Mucosa of rectum (tissue), 2 donors: ENCODE measurements at regions not wholly inside any gene's neighbourhood (a gene's known extent, or its start where the extent isn't known, plus 50 kb on each side); places are given as distances from the start of the nearest gene placed in this dataset.
"Not testable (repeated sequence)": the region's sequence is repeated elsewhere in the genome, so short reads cannot be mapped to it uniquely, and the experiment has no call there.

Experiments
- H3K27ac ChIP-seq, 2 donors: one replicate each; pipeline ENCODE4 v1.7.0; 2013; ENCODE audit warnings: inconsistent platforms in 2 of 2, low read depth in 2 of 2, low read length in 2 of 2
- H3K27me3 ChIP-seq, 2 donors: one replicate each; pipeline ENCODE4 v1.7.0; 2013; ENCODE audit warnings: low read length in 2 of 2; ENCODE audit not compliant: control insufficient read depth in 2 of 2, insufficient read depth in 2 of 2
- H3K36me3 ChIP-seq, 2 donors: one replicate each; pipeline ENCODE4 v1.7.0; 2013; ENCODE audit warnings: low read length in 2 of 2; ENCODE audit not compliant: control insufficient read depth in 2 of 2, insufficient read depth in 2 of 2
- H3K4me1 ChIP-seq, 2 donors: one replicate each; pipeline ENCODE4 v1.7.0; 2013; ENCODE audit warnings: low read length in 2 of 2, mild to moderate bottlenecking in 1 of 2; ENCODE audit not compliant: control insufficient read depth in 2 of 2, insufficient read depth in 2 of 2
- H3K4me3 ChIP-seq, 2 donors: one replicate each; pipeline ENCODE4 v1.7.0; 2013; ENCODE audit warnings: low read length in 2 of 2
- H3K9ac ChIP-seq, 2 donors: one replicate each; pipeline ENCODE4 v1.7.0; 2013; ENCODE audit warnings: low read length in 2 of 2, low read depth in 1 of 2, mild to moderate bottlenecking in 1 of 2
- H3K9me3 ChIP-seq, 2 donors: one replicate each; pipeline ENCODE4 v1.7.0; 2013; ENCODE audit warnings: low read length in 2 of 2; ENCODE audit not compliant: control insufficient read depth in 2 of 2
- donor health status: healthy.
- donor health status: Normal muscosa, but diverticular disease.

DNA sequence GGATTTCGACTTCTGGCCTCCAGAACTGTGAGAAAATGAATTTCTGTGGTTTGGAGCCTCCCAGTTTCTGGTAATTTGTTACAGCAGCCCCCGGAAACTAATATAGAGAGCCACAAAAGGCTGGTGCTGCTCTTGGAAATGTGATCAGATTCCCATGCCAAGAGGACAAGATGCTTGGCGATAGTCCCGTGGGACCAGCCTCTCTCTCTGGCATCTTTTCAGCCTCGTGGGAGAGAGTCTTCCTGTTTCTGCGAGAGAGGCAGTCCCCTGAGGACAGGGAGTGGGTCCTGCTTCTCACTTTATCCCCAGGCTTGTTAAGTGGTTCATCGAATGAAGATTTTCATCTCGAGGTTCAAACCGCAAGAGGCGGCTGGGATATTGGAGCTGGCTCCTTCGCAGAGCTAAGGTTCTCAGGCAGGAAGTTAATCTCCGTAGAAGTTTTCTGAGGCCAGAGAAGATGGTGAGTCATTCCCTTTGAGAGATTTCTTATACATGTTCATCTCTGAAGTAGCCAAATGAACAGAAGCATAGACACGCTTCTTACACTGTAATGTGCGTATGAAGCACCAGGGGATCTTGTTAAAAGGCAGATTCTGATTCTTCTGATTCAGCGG is 211.6 kb upstream of the SDK2 start:
- H3K9me3 ChIP-seq: no peaks in the 10 kb centered on the region
- no peaks in the 10 kb centered on the region for H3K27me3 ChIP-seq
- H3K36me3 ChIP-seq: no peaks in the 10 kb centered on the region
- H3K9ac ChIP-seq: no peak overlapping the region
- H3K27ac ChIP-seq: no peak overlapping the region
- H3K4me3 ChIP-seq: no peak overlapping the region
- H3K4me1 ChIP-seq: peaks cover 4 to 5% of the 10 kb centered on the region in 2 donors

DNA sequence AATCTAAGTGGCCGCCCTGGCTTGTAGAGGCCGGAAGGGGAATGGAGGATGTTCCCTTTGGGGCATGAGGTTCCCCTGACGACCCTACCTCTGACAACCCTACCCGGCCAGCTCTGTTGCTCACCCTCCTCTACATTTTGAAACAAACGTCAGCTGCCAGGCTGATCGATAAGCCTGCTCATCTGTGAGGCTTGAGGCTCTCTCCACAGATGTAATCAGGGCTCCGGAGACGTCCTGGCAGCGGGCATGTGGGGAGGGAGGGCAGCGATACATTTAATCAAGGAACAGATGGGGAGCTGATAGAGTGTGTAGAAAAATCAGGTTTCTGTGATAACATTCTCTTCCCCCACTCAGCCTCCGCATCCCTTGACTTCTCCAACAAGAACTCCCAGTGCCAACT is 212.3 kb upstream of the SDK2 start:
- no peak overlapping the region for H3K27ac ChIP-seq
- peaks cover 10 to 11% of the 10 kb centered on the region in 2 donors for H3K4me1 ChIP-seq
- H3K4me3 ChIP-seq: no peak overlapping the region
- no peak overlapping the region for H3K9ac ChIP-seq
- no peaks in the 10 kb centered on the region for H3K9me3 ChIP-seq
- H3K27me3 ChIP-seq: no peaks in the 10 kb centered on the region
- H3K36me3 ChIP-seq: no peaks in the 10 kb centered on the region

DNA sequence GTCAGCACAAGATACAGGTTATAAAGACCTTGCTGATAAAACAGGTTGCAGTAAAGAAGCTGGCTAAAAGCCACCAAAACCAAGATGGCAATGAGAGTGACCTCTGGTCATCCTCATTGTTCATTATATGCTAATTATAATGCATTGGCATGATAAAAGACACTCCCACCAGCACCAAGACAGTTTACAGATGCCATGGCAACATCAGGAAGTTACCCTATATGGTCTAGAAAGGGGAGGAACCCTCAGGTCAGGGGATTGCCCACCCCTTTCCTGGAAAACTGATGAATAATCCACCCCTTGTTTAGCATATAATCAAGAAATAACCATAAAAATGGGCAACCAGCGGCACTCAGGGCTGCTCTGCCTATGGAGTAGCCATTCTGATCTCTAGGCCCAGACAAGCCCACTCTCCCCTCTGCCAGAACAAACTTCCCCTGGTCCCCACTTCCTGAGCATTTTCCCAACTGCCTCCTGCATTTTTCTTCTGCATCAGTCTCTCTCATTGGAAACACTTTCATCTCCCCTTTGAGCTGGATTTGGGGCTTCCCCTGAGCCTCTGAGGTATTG is 215.3 kb upstream of the SDK2 start:
- not testable (repeated sequence) for H3K27me3 ChIP-seq, H3K9ac ChIP-seq, H3K36me3 ChIP-seq, H3K4me3 ChIP-seq, H3K9me3 ChIP-seq
- Histone ChIP-seq H3K4me1 (peaks cover 10 to 11% of the 10 kb centered on the region in 2 donors), H3K27ac (peak overlapping the region in 1 of 2 donors; percentile 41)

DNA sequence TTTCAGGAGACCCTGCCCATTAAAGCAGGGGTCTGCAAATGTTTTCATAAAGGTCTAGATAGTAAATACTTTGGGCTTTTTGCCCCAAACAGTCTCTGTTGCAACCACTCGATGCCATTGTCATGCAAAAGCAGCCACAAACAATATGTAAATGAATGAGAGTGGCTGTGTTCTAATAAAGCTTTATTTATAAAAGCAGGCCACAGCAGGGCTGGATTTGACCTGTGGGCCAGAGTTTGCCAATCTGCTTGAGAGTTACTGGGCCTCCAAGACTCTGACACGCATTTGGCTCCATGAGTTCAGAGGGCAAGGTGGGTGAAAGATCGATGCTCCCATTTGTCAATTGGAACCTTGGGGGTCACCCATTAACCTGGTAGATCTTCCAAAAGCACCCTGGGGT is 217.3 kb upstream of the SDK2 start:
- Histone ChIP-seq H3K9me3 (no peaks in the 10 kb centered on the region), H3K27me3 (no peaks in the 10 kb centered on the region), H3K36me3 (no peaks in the 10 kb centered on the region), H3K9ac (no peak overlapping the region), H3K27ac (peak overlapping the region in 1 of 2 donors; percentile 70), H3K4me3 (no peak overlapping the region), H3K4me1 (peaks cover 10 to 11% of the 10 kb centered on the region in 2 donors)

DNA sequence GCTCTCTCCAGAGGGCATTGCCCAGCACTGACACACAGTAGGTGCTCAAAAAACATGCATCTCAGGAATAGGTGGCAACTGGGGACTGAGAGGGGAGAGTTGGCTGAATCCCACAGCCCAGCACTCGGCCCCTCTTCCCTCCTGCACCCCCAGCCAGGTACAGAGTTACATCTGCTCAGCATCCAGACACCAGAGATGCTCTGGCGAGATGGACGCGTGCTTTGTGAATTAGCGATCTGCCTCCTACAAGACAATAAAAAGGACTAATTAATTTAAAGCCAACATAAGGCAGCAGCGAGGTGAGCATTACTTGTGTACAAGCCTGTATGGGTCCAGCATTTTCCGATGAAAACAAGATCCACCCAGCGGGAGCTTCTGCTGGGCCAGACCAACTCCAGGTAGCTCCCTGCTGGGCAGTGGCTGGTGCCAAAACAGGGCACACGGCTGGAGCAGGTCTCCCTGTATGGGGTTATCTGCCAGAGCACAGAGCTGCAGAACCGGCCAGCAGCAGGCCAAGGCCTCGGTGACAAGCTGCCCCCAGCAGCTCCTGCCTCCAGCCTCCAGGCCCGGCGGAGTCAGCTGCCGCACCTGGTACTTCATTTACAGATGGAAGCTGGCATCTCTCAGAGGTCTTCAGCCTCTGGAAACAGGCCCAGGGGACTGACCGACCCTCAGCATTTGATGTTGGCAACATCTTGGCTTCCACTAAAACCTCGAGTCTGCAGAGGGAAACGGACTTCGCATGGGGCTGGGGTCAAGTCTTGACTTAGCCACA is 219.7 kb upstream of the SDK2 start:
- Histone ChIP-seq H3K4me3 (no peak overlapping the region), H3K27me3 (no peaks in the 10 kb centered on the region), H3K36me3 (no peaks in the 10 kb centered on the region), H3K27ac (no peak overlapping the region), H3K9ac (no peak overlapping the region), H3K9me3 (no peaks in the 10 kb centered on the region), H3K4me1 (peaks cover 10 to 11% of the 10 kb centered on the region in 2 donors)

DNA sequence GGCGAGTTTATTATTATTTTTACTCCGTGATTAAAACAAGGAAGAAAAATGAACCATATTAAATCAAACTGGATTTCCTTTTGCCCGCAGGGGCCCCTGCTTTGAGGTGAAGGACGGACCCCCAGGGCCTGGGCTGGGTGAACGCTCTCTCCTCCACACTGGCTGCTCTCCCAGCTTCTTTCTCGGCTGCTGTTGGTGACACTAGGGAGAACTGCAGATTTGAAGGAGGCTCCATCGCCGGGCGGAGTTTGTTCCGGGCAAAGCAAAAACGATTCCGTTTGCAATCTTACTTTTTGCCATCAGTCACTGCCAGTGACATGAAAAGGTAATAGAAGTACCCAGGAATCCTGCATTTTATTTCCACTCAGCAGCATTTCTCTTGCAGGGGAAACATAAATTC is 221.6 kb upstream of the SDK2 start:
- H3K4me3 ChIP-seq: no peak overlapping the region
- H3K9me3 ChIP-seq: no peaks in the 10 kb centered on the region
- H3K4me1 ChIP-seq: peaks cover 5 to 6% of the 10 kb centered on the region in 2 donors
- no peak overlapping the region for H3K9ac ChIP-seq
- H3K27me3 ChIP-seq: no peaks in the 10 kb centered on the region
- H3K36me3 ChIP-seq: no peaks in the 10 kb centered on the region
- H3K27ac ChIP-seq: no peak overlapping the region

DNA sequence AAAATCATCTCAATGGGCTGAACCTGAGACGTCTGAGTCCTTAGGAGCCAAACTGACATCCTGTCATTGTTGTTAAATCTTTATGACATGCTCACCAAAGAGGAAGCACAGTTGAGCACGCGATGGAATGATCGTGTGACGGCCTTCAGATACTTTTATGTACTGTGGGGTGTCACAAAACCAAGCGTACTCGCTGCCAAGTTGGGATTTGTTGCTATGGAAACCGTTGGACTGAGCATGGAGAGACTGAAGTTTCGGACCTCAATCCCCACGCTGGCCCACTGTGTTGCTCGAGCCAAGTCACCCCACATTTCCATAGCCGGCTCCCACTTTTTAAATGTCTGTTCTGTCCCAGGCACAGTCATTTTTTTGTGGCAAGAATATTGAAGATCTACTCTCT is 222.8 kb upstream of the SDK2 start:
- no peak overlapping the region for H3K27ac ChIP-seq
- no peak overlapping the region for H3K9ac ChIP-seq
- no peaks in the 10 kb centered on the region for H3K27me3 ChIP-seq
- no peaks in the 10 kb centered on the region for H3K9me3 ChIP-seq
- H3K36me3 ChIP-seq: no peaks in the 10 kb centered on the region
- H3K4me3 ChIP-seq: no peak overlapping the region
- no peaks in the 10 kb centered on the region for H3K4me1 ChIP-seq

DNA sequence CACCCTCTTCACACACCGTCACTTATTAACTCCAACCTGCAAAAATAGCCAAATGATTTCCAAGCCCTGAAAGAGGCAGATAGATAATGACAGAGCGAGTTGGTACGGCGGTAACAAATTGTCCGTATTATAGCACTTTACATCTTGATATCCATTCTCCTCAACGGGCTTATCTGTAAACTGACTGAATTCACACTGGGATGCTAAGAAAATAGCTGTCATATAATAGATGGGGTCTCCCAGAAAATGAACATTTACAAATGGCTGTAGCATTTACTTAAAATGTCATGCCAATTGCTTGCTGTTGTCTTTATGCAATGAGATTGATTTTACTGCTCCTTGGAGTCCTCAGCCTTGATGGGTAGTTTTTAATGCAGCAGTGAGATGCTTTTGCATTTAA is 225.8 kb upstream of the SDK2 start:
- no peaks in the 10 kb centered on the region for H3K27me3 ChIP-seq
- no peak overlapping the region for H3K27ac ChIP-seq
- H3K9me3 ChIP-seq: no peaks in the 10 kb centered on the region
- no peak overlapping the region for H3K9ac ChIP-seq
- H3K36me3 ChIP-seq: no peaks in the 10 kb centered on the region
- no peaks in the 10 kb centered on the region for H3K4me1 ChIP-seq
- no peak overlapping the region for H3K4me3 ChIP-seq

DNA sequence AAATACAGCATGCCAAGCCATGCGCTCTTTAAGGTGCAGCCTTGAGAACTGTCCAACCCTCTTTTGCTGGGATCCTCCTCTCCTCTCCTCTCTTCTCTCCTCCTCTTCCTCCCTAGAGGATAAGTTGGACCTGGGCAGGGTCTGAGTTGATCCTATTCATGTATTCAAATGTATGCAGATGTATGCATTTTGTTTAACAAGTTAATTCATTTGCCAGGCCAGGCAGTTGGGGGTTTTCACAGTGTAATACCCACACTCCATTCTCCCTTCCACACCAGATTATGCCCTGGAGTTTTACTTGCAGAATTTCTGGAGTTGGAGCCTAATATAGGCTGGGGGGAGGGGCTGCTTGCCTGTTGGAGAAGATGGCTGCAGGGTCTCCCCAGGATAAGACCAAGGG is 226.2 kb upstream of the SDK2 start:
- Histone ChIP-seq H3K9me3 (no peaks in the 10 kb centered on the region), H3K27me3 (no peaks in the 10 kb centered on the region), H3K36me3 (no peaks in the 10 kb centered on the region), H3K4me3 (no peak overlapping the region), H3K27ac (no peak overlapping the region), H3K4me1 (no peaks in the 10 kb centered on the region), H3K9ac (no peak overlapping the region)

DNA sequence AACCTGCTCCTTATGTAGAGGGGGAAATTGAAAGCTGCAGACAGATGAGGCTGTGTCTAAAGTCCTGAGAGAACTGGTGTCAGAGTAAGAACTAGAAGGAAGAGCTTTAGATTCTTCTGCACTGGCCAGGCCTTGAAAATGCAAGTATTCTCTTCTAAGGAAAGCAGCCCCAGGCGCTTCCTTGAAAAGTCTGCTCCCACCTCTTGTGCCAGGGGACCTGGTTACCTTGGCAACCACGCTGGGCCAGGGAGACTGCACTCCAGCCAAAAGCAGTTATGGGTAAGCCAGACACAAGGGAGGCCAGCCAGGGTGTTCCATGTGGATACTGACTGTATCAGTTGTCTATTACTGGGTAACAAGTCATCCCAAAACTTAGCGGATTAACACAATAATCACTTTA is 228.6 kb upstream of the SDK2 start:
- H3K9ac ChIP-seq: no peak overlapping the region
- H3K4me1 ChIP-seq: no peaks in the 10 kb centered on the region
- no peaks in the 10 kb centered on the region for H3K9me3 ChIP-seq
- H3K27me3 ChIP-seq: no peaks in the 10 kb centered on the region
- no peak overlapping the region for H3K27ac ChIP-seq
- no peak overlapping the region for H3K4me3 ChIP-seq
- H3K36me3 ChIP-seq: no peaks in the 10 kb centered on the region
